HG03060 (cell line): ENCODE measurements at regions not wholly inside any gene's neighbourhood (a gene's known extent, or its start where the extent isn't known, plus 50 kb on each side); places are given as distances from the start of the nearest gene placed in this dataset.
"Not testable (repeated sequence)": the region's sequence is repeated elsewhere in the genome, so short reads cannot be mapped to it uniquely, and the experiment has no call there.

Source experiments
- ATAC-seq: cut with Tn5 transposase; IDR thresholded peaks from one replicate; pipeline ENCODE4 v1.9.1; 2021; ENCODE audit warnings: low read depth, moderate number of reproducible peaks; ENCODE audit not compliant: unreplicated experiment

DNA sequence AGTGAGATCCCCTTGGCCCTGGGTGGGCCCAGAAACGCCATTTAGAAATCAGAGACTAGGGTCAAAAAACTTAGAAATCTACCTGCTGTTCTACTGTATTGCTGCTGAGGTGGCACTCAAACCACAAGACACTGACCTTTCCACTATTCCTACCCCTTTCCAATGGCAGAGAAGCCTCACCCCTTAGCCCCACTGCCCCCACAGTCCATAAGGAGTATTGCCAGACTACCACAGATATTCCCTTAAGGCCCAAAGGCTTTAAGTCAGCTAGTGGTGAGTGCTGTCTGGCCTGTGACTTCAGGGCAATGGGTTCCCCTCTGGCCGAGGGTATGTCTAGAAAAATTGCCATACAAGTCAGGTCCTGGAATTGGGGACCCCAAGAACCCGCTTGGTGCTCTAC lies 656.1 kb downstream of the COL12A1 start:
- no peak for ATAC-seq

DNA sequence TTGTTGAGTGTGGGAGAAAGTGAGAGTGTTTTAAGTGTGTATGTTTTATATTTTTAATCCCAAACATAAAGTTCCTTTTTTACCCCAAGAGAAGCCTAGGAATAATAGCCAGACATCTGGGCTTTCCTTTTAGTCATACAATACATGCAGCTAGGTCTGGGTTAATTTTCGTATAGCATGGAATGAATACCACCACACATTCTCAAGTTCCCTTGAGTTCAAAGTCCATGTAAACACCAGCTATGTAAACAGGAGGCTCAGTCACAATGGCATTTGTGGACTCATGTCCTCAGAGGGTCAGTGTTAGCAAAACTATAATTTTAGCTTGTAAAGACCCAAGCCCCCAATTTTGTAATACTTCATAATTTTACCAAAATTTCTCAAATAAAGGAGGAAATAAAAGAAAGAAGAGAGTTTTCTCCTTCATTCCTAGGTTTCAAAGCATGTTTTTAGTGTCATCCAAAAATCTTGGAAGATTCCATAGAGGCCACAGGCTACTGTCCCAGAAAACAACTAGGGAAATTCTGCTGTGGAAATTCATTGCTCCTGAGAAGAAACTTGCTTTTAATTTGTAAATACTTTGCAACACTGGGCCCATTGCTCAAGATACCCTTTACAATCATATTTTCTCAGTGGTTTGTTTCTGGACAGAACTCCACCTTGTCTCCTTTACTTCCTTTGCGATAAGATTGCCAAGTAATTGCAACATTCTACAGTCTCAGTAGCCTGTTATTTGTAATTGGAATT lies 671.2 kb downstream of the COL12A1 start:
- ATAC-seq, result no peak

DNA sequence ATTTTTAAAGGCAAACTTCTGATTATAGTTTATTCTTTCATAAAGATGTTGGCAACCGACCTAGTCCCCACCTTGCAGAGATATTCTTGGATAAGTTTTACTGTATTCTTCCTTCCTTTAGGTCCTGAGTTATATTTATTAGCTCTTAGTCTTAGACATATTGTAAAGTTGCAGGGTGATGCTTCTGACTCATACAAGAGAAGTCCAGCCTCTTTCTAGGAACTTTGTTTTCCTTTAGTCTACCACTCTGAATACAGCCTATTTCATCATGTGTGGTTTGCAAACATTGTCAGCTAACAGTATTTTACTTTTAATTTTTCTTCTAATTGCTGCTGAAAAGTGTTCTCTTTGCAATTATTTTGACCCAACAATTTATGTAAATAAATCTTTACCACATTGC lies 686.7 kb downstream of the COL12A1 start:
- ATAC-seq, result no peak

DNA sequence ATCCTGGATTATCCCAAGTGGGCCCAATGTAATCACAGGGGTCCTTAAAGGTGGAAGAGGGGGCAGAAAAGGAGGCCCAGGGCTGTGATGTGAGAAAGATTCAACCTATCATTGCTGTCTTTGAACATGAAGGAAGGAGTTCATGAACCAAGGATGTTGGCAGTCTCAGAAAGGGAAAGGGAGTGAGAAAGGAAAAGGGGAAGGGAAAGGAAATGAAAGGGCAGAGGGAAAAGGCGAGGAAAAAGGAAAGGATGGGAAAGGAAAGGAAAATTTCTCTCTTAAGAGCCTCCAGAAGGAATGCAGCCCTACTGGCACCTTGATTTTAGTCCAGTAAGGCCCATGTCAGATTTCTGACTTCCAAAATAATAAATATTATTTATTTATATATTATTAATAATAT lies 687.8 kb downstream of the COL12A1 start:
- ATAC-seq, result no peak

DNA sequence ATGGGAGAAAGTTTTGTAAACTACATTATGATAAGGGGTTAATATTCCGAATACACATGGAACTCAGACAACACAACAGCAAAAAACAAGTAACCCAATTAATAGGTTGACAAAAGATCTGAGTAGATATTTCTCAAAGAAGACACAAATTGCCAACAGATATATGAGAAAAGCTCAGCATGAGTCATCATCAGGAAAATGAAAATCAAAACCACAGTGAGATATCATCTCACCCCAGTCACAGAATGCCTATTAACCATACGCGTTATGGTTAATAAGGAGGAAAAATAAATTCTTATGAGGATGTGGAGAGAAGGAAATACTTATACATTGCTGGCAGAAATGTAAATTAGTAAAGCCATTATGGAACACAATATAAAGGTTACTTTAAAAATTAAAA lies 695.0 kb downstream of the COL12A1 start:
- no peak for ATAC-seq

DNA sequence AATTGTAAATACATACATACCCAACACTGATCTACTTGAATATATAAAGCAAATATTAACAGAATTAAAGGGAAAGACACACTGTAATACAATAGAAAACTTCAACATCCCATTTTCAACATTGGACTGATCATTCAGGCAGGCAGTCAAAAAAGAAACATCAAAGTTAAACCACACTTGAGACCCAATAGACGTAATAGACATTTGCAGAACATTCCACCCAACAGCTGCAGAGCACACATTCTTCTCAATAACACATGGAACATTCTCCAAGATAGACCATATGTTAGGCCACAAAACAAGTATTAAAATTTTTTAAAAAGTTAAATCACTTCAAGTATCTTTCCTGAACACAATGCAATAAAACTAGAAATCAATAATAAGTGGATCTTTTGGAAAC lies 698.2 kb downstream of the COL12A1 start:
- ATAC-seq, result no peak

DNA sequence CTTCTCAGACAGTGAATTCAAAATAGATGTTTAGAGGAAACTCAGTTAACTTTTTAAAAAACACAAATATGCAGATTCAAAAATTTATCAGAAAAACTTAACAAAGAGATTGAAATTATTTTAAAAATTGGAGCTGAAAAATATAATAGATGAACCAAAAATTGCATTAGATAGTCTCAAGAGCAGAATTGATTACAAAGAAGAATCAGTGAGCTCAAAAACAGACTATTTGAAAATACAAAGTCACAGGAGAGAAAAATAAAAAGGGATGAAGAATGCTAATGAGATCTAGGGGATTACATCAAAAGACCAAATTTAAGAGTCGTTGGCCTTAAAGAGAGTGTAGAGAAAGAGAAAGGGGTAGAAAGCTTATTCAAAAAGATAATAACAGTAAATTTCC lies 700.5 kb downstream of the COL12A1 start:
- ATAC-seq, result no peak

DNA sequence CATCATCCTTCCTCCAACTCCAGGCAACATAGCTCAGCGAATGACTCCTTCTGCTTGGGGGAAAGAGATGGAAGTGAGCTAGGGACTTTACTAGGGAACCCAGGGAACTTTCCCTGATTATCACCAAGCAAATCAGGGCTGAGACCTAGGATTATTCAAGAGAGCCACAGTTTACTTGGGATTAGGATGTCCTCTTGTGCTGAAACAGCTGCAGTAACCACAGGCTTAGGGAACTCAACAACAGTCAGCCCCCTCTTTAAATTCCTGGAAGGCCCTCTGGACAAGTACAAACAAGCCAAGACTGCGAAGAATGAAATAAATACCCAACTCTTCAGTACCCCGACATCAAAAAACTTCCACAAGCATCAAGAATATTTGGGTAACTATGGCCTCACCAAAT lies 700.9 kb downstream of the COL12A1 start:
- ATAC-seq, result no peak

DNA sequence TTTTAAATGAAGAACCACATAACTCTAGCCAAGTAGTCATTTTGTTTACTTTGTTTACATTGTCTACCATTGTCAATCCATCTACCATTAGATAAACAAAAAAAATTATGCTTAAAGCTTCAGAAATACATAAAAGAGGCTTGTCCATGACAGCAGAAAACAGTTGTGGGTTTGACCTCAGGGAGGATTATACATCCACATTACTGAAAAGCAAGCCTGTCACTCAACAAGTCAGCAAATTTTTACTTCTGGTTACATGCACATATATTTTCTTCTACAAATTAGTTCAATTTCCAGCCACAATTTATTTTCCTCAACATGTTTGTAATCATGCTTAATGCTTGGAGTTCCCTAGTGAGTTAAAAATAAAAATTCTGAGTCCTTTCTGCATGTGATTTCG lies 713.3 kb downstream of the COL12A1 start:
- ATAC-seq, result no peak

DNA sequence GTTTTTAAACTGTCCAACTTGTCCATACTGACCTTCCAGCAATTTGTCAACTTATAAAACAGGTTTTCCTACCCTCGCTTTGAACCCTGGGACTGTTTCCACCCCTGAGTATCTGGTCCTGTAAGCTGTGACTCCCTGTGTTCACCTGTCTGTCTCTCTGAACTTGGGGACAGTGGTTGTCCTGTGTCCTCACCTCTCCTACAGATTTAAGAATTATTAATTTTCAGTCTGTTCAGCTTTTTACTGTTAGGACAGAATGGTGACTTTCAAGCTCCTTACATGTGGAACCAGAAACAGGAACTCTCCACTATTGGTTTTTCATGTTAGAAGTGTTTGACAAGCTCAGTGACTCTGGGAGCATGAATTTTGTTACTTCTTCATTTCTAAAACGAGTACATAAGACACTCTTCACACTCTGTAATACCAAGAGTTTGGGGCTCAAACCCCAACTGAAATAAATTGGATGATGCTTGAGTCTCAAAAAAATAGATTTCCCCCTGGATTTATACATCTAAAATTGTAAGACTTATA lies 713.9 kb downstream of the COL12A1 start:
- no peak for ATAC-seq

DNA sequence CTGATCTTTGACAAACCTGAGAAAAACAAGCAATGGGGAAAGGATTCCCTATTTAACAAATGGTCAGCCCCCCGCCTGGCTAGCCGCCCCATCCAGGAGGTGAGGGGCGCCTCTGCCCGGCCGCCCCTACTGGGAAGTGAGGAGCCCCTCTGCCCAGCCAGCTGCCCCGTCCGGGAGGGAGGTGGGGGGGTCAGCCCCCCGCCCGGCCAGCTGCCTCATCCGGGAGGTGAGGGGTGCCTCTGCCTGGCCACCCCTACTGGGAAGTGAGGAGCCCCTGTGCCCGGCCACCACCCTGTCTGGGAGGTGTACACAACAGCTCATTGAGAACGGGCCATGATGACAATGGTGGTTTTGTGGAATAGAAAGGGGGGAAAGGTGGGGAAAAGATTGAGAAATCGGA lies 717.1 kb downstream of the COL12A1 start:
- ATAC-seq, result not testable (repeated sequence)

DNA sequence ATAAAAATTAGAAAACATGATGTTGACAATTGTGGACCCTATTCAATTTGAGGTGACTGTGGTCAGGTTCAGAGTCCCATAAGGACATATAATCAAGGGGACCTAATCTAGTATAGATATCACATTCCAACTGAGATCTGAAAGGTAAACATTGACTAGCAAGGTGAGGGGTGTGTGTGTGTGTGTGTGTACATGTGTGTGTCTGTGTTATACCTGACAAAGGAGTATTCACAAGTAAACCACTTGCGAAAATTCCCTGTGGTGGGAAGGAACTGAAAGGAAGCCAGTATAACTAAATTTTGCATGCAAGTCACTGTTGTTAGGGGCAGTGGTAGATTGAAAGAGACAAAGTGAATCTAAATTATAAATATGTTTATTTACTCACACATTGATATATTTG lies 723.7 kb downstream of the COL12A1 start:
- ATAC-seq, result no peak

DNA sequence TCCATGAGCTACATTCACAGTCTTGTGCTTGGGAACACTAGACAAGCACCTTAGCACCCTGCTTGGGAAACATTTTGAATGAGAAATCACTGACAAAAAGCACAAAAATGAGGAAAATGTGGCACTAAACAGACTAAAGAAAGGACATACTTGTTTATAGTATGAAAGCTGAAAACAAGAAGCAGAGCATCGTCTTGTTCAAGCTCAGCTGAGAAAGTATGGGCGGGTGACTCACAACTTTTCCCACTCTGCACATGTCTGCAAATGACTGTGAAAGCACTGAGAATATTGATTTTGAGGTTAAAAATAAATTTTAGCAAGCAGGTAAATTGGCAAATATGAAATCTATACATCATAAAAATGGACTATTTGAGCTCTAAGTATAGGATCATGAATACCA lies 725.3 kb downstream of the COL12A1 start:
- no peak for ATAC-seq

DNA sequence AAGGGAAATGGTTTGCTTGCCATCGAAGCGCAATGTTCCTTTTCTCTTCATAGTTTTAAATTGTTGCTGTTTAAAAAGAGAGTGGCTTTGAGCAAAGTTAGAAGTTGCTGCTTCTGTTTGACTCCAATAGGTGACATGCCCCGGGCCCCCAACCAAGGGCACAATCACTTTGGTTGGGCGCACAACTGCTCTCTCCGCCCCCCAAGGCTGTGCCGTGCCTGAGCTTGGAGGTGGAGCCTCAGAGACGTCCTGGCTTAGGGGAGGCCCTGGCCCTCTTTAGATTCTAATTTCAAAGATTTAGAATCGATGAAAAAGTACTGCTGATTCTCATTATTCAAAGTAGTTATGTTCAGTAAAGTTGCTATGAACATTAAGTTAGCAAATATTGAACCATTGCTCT lies 725.9 kb downstream of the COL12A1 start:
- ATAC-seq, result no peak

DNA sequence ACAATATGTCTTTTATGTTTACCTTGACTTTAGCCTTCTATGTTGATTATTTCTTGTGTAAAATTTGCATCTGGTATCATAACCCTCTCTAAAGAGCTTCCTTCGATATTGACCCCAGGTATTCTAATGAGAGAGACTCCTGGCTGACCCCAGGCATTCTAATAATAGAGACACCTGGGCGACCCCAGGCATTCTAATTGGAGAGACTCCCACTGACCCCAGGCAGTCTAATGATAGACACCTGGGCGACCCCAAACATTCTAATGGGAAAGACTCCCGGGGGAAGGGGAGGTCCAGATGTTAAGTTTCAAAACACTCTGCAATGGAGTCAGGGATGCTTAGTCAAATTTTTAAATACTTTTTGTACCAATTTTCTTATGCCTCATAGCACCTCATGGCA lies 726.4 kb downstream of the COL12A1 start:
- ATAC-seq, result no peak

DNA sequence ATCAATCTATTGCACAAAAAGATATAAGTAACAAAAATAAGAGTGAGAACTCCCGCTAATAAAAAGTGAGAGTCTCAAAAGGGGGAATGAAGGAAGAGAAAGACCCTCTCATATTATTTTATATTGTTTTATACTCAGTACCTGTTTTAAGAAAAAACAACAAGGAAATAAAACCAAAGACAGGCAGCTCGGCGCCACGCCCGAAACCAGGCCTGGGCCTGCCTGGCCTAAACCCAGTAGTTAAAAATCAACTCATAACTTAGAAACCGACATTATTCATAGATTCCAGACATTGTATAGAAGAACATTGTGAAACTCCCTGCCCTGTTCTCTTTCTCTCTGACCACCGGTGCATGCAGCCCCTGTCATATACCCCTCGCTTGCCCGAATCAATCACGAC lies 731.8 kb downstream of the COL12A1 start:
- ATAC-seq, result not testable (repeated sequence)

DNA sequence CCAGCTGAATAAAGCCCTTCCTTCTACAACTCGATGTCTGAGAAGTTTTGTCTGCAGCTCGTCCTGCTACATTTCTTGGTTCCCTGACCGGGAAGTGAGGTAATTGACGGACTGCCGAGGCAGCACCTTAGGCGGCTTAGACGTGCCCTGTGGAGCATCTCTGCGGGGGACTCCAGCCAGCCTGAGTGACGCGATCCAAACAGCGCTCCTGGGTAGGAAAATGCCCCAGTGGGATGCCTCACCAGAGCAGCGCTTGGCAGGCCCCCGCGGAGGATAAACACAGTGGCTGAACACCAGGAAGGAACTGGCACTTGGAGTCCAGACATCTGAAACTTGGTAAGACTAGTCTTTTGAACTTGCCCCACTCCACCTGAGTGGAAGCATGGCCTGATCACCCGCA lies 737.3 kb downstream of the COL12A1 start:
- ATAC-seq, result not testable (repeated sequence)

DNA sequence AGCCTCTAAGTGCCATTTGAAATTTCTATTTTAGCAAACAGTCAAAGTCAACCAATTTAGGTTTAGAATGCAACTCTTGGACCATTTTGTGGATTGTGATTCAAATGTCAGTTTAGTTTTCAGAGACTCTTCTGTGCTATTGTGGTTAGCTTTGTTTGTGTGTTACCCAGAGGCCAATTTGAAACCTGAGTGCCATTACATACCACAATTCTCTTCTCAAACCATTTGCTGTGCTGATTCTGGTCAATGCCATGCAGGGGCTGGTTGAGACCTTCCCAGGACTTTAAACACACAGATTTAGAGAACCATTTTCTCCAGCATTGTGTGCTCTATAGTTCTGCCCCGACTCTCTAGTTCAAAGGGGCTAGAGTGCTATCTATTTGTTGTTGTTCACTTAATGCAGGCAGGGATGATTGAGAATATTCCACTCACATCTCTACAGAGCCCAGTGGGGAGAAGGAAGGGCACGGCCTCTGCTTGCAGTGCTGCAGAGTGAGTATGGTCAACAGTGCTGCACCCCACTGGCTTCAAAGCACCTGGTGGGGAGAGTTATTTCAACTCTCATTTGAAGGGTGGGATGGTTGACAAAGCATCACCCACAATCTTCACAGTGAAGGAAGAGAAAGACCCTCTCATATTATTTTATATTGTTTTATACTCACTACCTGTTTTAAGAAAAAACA lies 738.2 kb downstream of the COL12A1 start:
- ATAC-seq, result no peak

DNA sequence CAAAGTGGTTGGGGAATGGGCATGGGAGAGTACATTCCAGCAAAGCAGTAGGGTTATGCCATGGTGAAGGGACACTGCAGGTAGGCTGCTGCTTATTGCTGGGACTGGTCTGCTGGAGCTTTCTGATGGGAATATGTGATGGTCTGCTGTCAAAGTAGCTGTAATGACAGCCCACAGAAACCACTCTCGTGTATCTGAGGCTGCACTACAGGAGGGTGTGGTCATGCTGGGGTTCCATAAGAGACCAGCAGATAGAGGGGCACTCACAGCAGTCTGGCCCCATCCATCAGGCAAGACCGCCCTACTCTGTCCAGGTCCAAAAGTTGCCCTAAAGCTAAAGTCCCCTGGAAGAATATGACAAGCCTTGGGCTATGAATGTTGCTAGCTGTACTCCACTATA lies 739.3 kb downstream of the COL12A1 start:
- ATAC-seq, result no peak

DNA sequence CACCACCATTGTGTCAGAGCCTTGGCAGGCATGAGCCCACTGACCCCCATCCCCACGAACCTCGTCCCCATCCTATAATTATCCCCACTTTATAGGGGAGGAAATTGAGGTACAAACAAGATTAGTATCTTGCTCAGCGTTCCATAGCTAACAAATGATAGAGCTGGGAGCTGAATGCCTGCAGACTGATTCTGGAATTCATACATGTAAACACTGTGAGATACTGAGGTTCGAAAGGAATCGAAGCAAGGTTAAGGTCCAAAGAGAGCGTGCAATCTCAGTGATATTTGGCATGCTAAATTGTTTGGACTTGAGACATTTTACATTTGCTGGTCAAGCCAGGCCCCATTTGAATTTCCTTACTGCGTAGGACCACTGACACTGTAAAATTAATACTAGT lies 746.6 kb downstream of the COL12A1 start:
- no peak for ATAC-seq

DNA sequence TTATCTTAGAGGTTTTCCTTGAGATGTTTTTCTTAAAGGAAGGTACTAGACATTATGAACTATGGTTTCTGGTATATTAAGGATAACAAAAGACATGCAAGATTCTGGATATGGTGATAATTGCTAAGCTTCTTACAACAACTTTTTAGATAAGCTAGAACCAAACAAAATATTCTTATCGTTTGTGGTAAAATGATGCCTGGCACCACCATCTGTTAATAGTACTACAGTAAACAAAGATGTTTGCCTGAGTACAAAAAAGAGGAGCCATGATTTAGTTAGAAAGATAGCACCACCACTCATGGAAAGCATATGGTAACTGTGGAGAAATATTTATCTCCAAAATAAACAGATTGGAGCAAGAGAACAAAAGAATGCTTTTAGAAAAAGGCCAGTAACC lies 747.3 kb downstream of the COL12A1 start:
- no peak for ATAC-seq

DNA sequence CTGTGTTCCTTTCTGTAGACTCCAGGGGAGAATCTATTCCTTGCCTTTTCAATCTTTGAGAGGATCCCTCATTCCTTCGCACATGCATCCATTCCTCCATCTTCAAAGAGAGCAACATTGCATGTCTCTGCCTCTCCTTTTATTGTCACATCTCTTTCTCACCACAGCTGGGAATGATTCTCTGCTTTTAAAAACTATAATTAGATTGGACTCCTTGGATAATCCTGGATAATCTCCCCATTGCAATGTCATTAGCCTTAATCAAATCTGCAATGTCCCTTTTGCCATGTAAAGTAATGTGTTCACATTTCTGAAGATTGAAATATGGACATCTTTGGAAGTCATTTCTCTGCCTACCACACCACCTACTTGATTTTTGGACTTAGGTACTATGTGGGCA lies 750.1 kb downstream of the COL12A1 start:
- ATAC-seq, result no peak
